ENCODE measurements at regions not wholly inside any gene's neighbourhood (a gene's known extent, or its start where the extent isn't known, plus 50 kb on each side); places are given as distances from the start of the nearest gene placed in this dataset.

- H3K27me3 ChIP-seq (ENCODE audit: control insufficient read depth in 2 of 2, insufficient read depth in 2 of 2, low read length in 2 of 2), result no peaks in the 10 kb centered on the region
- no peaks in the 10 kb centered on the region for H3K9me3 ChIP-seq (ENCODE audit: control insufficient read depth in 2 of 3, low read length in 3 of 3)
- no peak for DNase-seq
- no peak overlapping the region for H3K4me3 Mint-ChIP-seq
- peaks cover 0 to 26% (median 5%) of the 10 kb centered on the region in 5 donors for H3K36me3 Mint-ChIP-seq
- peaks cover 18 to 22% of the 10 kb centered on the region in 2 donors for H3K4me1 ChIP-seq (ENCODE audit: control insufficient read depth in 2 of 2, insufficient read depth in 2 of 2, low read length in 2 of 2)
- peak overlapping the region in 4 of 9 donors; percentile 28 to 73 (median 55) for H3K27ac Mint-ChIP-seq
- ATAC-seq, result no peak
- intact Hi-C loops (cut with micrococcal nuclease), result loop anchor here in 1 of 2 donors (10.0 kb wide), 1 partner anchor 659 kb away; no protein-coding TSS in a partner anchor
- H3K4me3 ChIP-seq (ENCODE audit: low read length), result no peak overlapping the region
- no peaks in the 10 kb centered on the region for H3K27me3 Mint-ChIP-seq
- H3K9me3 Mint-ChIP-seq, result no peaks in the 10 kb centered on the region
- no peak overlapping the region for H3K27ac ChIP-seq (ENCODE audit: low read depth, low read length)
- peaks cover 5 to 15% (median 11%) of the 10 kb centered on the region in 7 donors for H3K4me1 Mint-ChIP-seq
- ChIA-PET CTCF (interaction anchor here (0.9 kb wide), 1 partner anchor 13 kb away, joined by 5 read pairs; no protein-coding TSS in a partner anchor), POLR2A (no interaction called here)
- H3K36me3 ChIP-seq (ENCODE audit: control insufficient read depth in 2 of 3, insufficient read depth in 3 of 3, low read length in 3 of 3), result no peaks in the 10 kb centered on the region
Observed at GRCh38 chr6:25083784-25084507, 148.2 kb upstream of the RIPOR2 start.

GRCh38 chr6:25084508-25084833, 148.7 kb upstream of the RIPOR2 start:
- no peak overlapping the region for H3K4me3 ChIP-seq (ENCODE audit: low read length)
- H3K36me3 ChIP-seq (ENCODE audit: control insufficient read depth in 2 of 3, insufficient read depth in 3 of 3, low read length in 3 of 3), result no peaks in the 10 kb centered on the region
- no peak overlapping the region for H3K27ac ChIP-seq (ENCODE audit: low read depth, low read length)
- CTCF ChIA-PET, result interaction anchor here (0.9 kb wide), 1 partner anchor 13 kb away, joined by 5 read pairs; no protein-coding TSS in a partner anchor
- intact Hi-C loops (cut with micrococcal nuclease), result loop anchor here in 1 of 2 donors (10.0 kb wide), 1 partner anchor 660 kb away; no protein-coding TSS in a partner anchor
- peaks cover 0 to 26% (median 8%) of the 10 kb centered on the region in 5 donors for H3K36me3 Mint-ChIP-seq
- no peaks in the 10 kb centered on the region for H3K27me3 ChIP-seq (ENCODE audit: control insufficient read depth in 2 of 2, insufficient read depth in 2 of 2, low read length in 2 of 2)
- DNase-seq, result no peak
- H3K9me3 ChIP-seq (ENCODE audit: control insufficient read depth in 2 of 3, low read length in 3 of 3), result no peaks in the 10 kb centered on the region
- no peaks in the 10 kb centered on the region for H3K9me3 Mint-ChIP-seq
- no peak for ATAC-seq
- H3K4me3 Mint-ChIP-seq, result no peak overlapping the region
- H3K27ac Mint-ChIP-seq, result peak overlapping the region in 2 of 9 donors; percentile 29 to 32
- peaks cover 18 to 22% of the 10 kb centered on the region in 2 donors for H3K4me1 ChIP-seq (ENCODE audit: control insufficient read depth in 2 of 2, insufficient read depth in 2 of 2, low read length in 2 of 2)
- H3K4me1 Mint-ChIP-seq, result peaks cover 9 to 20% (median 16%) of the 10 kb centered on the region in 7 donors
- H3K27me3 Mint-ChIP-seq, result no peaks in the 10 kb centered on the region
- POLR2A ChIA-PET, result no interaction called here

- no peaks in the 10 kb centered on the region for H3K9me3 ChIP-seq (ENCODE audit: control insufficient read depth in 2 of 3, low read length in 3 of 3)
- peak in 5 of 9 donors; percentile 13 to 26 (median 19) for DNase-seq
- no peak overlapping the region for H3K27ac ChIP-seq (ENCODE audit: low read depth, low read length)
- POLR2A ChIA-PET, result interaction anchor here (0.7 kb wide), 1 partner anchor 45 kb away, joined by 3 read pairs; no protein-coding TSS in a partner anchor
- Mint-ChIP-seq H3K9me3 (no peaks in the 10 kb centered on the region), H3K27me3 (no peaks in the 10 kb centered on the region), H3K4me1 (peaks cover 9 to 24% (median 15%) of the 10 kb centered on the region in 7 donors), H3K27ac (peak overlapping the region in 6 of 9 donors; percentile 3 to 70 (median 29)), H3K36me3 (peaks cover 0 to 26% (median 10%) of the 10 kb centered on the region in 5 donors), H3K4me3 (peak overlapping the region in 7 of 10 donors; percentile 6 to 78 (median 54))
- no peaks in the 10 kb centered on the region for H3K27me3 ChIP-seq (ENCODE audit: control insufficient read depth in 2 of 2, insufficient read depth in 2 of 2, low read length in 2 of 2)
- no peaks in the 10 kb centered on the region for H3K36me3 ChIP-seq (ENCODE audit: control insufficient read depth in 2 of 3, insufficient read depth in 3 of 3, low read length in 3 of 3)
- H3K4me1 ChIP-seq (ENCODE audit: control insufficient read depth in 2 of 2, insufficient read depth in 2 of 2, low read length in 2 of 2), result peaks cover 18 to 22% of the 10 kb centered on the region in 2 donors
- intact Hi-C loops (cut with micrococcal nuclease), result loop anchor here in 1 of 2 donors (10.0 kb wide), 1 partner anchor 661 kb away; no protein-coding TSS in a partner anchor
- CTCF ChIA-PET, result interaction anchor here (0.5 to 2.2 kb wide), 3 partner anchors 24 to 218 kb away, joined by 4 to 10 read pairs (median 5); no protein-coding TSS in a partner anchor
- peak; percentile 62 for ATAC-seq
- no peak overlapping the region for H3K4me3 ChIP-seq (ENCODE audit: low read length)
Observed at GRCh38 chr6:25085756-25086155, 150.0 kb upstream of the RIPOR2 start.

- peak overlapping the region; percentile 14 for H3K27ac ChIP-seq (ENCODE audit: low read depth, low read length)
- POLR2A ChIA-PET, result interaction anchor here (0.9 kb wide), 1 partner anchor 427 kb away, joined by 3 read pairs; no protein-coding TSS in a partner anchor
- peaks cover 0 to 23% (median 15%) of the 10 kb centered on the region in 5 donors for H3K36me3 Mint-ChIP-seq
- no peaks in the 10 kb centered on the region for H3K9me3 Mint-ChIP-seq
- no peaks in the 10 kb centered on the region for H3K36me3 ChIP-seq (ENCODE audit: control insufficient read depth in 2 of 3, insufficient read depth in 3 of 3, low read length in 3 of 3)
- H3K4me3 ChIP-seq (ENCODE audit: low read length), result no peak overlapping the region
- intact Hi-C loops (cut with micrococcal nuclease), result loop anchor here in 1 of 2 donors (10.0 kb wide), 1 partner anchor 662 kb away; no protein-coding TSS in a partner anchor
- no peaks in the 10 kb centered on the region for H3K27me3 Mint-ChIP-seq
- CTCF ChIA-PET, result interaction anchor here (0.6 to 2.2 kb wide), 3 partner anchors 24 to 480 kb away, joined by 3 to 10 read pairs (median 4); no protein-coding TSS in a partner anchor
- DNase-seq (no peak), ATAC-seq (no peak)
- H3K27me3 ChIP-seq (ENCODE audit: control insufficient read depth in 2 of 2, insufficient read depth in 2 of 2, low read length in 2 of 2), result no peaks in the 10 kb centered on the region
- no peaks in the 10 kb centered on the region for H3K9me3 ChIP-seq (ENCODE audit: control insufficient read depth in 2 of 3, low read length in 3 of 3)
- H3K4me1 Mint-ChIP-seq, result peaks cover 8 to 24% (median 14%) of the 10 kb centered on the region in 7 donors
- peak overlapping the region in 3 of 9 donors; percentile 12 to 65 (median 14) for H3K27ac Mint-ChIP-seq
- peak overlapping the region in 4 of 10 donors; percentile 50 to 57 (median 52) for H3K4me3 Mint-ChIP-seq
- H3K4me1 ChIP-seq (ENCODE audit: control insufficient read depth in 2 of 2, insufficient read depth in 2 of 2, low read length in 2 of 2), result peaks cover 18 to 22% of the 10 kb centered on the region in 2 donors
Observed at GRCh38 chr6:25086500-25087091, 150.8 kb upstream of the RIPOR2 start.

GRCh38 chr6:25088513-25088912, 152.8 kb upstream of the RIPOR2 start:
- ChIA-PET CTCF (no interaction called here), POLR2A (interaction anchor here (0.6 to 1.3 kb wide), 2 partner anchors 31 to 50 kb away, joined by 3 to 5 read pairs; no protein-coding TSS in a partner anchor)
- H3K27me3 Mint-ChIP-seq, result no peaks in the 10 kb centered on the region
- DNase-seq (no peak), ATAC-seq (no peak)
- peaks cover 5 to 28% (median 9%) of the 10 kb centered on the region in 7 donors for H3K4me1 Mint-ChIP-seq
- peaks cover 8 to 27% (median 23%) of the 10 kb centered on the region in 5 donors for H3K36me3 Mint-ChIP-seq
- Histone ChIP-seq H3K27me3 (ENCODE audit: control insufficient read depth in 2 of 2, insufficient read depth in 2 of 2, low read length in 2 of 2) (no peaks in the 10 kb centered on the region), H3K36me3 (ENCODE audit: control insufficient read depth in 2 of 3, insufficient read depth in 3 of 3, low read length in 3 of 3) (peaks cover 0 to 9% (median 0%) of the 10 kb centered on the region in 3 experiments), H3K27ac (ENCODE audit: low read depth, low read length) (no peak overlapping the region), H3K9me3 (ENCODE audit: control insufficient read depth in 2 of 3, low read length in 3 of 3) (no peaks in the 10 kb centered on the region), H3K4me3 (ENCODE audit: low read length) (no peak overlapping the region), H3K4me1 (ENCODE audit: control insufficient read depth in 2 of 2, insufficient read depth in 2 of 2, low read length in 2 of 2) (peaks cover 18 to 22% of the 10 kb centered on the region in 2 donors)
- H3K4me3 Mint-ChIP-seq, result no peak overlapping the region
- intact Hi-C loops (cut with micrococcal nuclease), result loop anchor here in 1 of 2 donors (10.0 kb wide), 1 partner anchor 664 kb away; no protein-coding TSS in a partner anchor
- H3K9me3 Mint-ChIP-seq, result no peaks in the 10 kb centered on the region
- H3K27ac Mint-ChIP-seq, result no peak overlapping the region

- Mint-ChIP-seq H3K36me3 (peaks cover 8 to 26% (median 20%) of the 10 kb centered on the region in 5 donors), H3K9me3 (no peaks in the 10 kb centered on the region), H3K27me3 (no peaks in the 10 kb centered on the region), H3K27ac (peak overlapping the region in 5 of 9 donors; percentile 18 to 76 (median 54)), H3K4me3 (no peak overlapping the region), H3K4me1 (peaks cover 5 to 29% (median 9%) of the 10 kb centered on the region in 7 donors)
- Histone ChIP-seq H3K27me3 (ENCODE audit: control insufficient read depth in 2 of 2, insufficient read depth in 2 of 2, low read length in 2 of 2) (no peaks in the 10 kb centered on the region), H3K9me3 (ENCODE audit: control insufficient read depth in 2 of 3, low read length in 3 of 3) (no peaks in the 10 kb centered on the region), H3K36me3 (ENCODE audit: control insufficient read depth in 2 of 3, insufficient read depth in 3 of 3, low read length in 3 of 3) (peaks cover 0 to 16% (median 0%) of the 10 kb centered on the region in 3 experiments), H3K4me3 (ENCODE audit: low read length) (no peak overlapping the region), H3K27ac (ENCODE audit: low read depth, low read length) (no peak overlapping the region), H3K4me1 (ENCODE audit: control insufficient read depth in 2 of 2, insufficient read depth in 2 of 2, low read length in 2 of 2) (peaks cover 18 to 22% of the 10 kb centered on the region in 2 donors)
- intact Hi-C loops (cut with micrococcal nuclease), result loop anchor here in 1 of 2 donors (10.0 kb wide), 1 partner anchor 665 kb away; no protein-coding TSS in a partner anchor
- DNase-seq (no peak), ATAC-seq (no peak)
- POLR2A ChIA-PET, result interaction anchor here (1.3 to 1.6 kb wide), 2 partner anchors 13 to 49 kb away, joined by 3 to 5 read pairs; no protein-coding TSS in a partner anchor
- CTCF ChIA-PET, result interaction anchor here (1.0 to 1.1 kb wide), 2 partner anchors 21 to 65 kb away, joined by 3 read pairs; no protein-coding TSS in a partner anchor
Observed at GRCh38 chr6:25089442-25089841, 153.7 kb upstream of the RIPOR2 start.
